ENCODE measurements at regions not wholly inside any gene's neighbourhood (a gene's known extent, or its start where the extent isn't known, plus 50 kb on each side); places are given as distances from the start of the nearest gene placed in this dataset.
"Not testable (repeated sequence)": the region's sequence is repeated elsewhere in the genome, so short reads cannot be mapped to it uniquely, and the experiment has no call there.

GRCh38 chr9:31588006-31588405, 796.4 kb upstream of the ACO1 start:
- no peaks in the 10 kb centered on the region for H3K36me3 ChIP-seq
- no peaks in the 10 kb centered on the region for H3K4me1 ChIP-seq
- no peaks in the 10 kb centered on the region for H3K9me3 Mint-ChIP-seq
- no peaks in the 10 kb centered on the region for H4K20me1 ChIP-seq (ENCODE audit: low read depth)
- H3K4me2 ChIP-seq, result no peak overlapping the region
- H3K4me3 ChIP-seq, result no peak overlapping the region
- no peaks in the 10 kb centered on the region for H3F3A ChIP-seq (ENCODE audit: low read depth)
- H2AFZ ChIP-seq (replicated peaks), result no peak overlapping the region
- no peaks in the 10 kb centered on the region for H3K36me3 Mint-ChIP-seq
- no peak overlapping the region for H3K27ac Mint-ChIP-seq
- H3K4me3 Mint-ChIP-seq, result no peak overlapping the region
- H3K79me2 ChIP-seq (ENCODE audit: low read depth), result no peaks in the 10 kb centered on the region
- no peaks in the 10 kb centered on the region for H3K27me3 Mint-ChIP-seq (ENCODE audit: insufficient read depth, low read depth)
- no peak overlapping the region for H3K9ac ChIP-seq
- DNase-seq (ENCODE audit: low spot score), result no peak
- peaks cover 4% of the 10 kb centered on the region for H3K4me1 Mint-ChIP-seq
- H3K27ac ChIP-seq, result no peak overlapping the region
- TF ChIP-seq EZH2phosphoT487 (IDR thresholded peaks at IDR 0.05), result no peak
- TF ChIP-seq, protein P1, sequence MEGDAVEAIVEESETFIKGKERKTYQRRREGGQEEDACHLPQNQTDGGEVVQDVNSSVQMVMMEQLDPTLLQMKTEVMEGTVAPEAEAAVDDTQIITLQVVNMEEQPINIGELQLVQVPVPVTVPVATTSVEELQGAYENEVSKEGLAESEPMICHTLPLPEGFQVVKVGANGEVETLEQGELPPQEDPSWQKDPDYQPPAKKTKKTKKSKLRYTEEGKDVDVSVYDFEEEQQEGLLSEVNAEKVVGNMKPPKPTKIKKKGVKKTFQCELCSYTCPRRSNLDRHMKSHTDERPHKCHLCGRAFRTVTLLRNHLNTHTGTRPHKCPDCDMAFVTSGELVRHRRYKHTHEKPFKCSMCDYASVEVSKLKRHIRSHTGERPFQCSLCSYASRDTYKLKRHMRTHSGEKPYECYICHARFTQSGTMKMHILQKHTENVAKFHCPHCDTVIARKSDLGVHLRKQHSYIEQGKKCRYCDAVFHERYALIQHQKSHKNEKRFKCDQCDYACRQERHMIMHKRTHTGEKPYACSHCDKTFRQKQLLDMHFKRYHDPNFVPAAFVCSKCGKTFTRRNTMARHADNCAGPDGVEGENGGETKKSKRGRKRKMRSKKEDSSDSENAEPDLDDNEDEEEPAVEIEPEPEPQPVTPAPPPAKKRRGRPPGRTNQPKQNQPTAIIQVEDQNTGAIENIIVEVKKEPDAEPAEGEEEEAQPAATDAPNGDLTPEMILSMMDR (IDR thresholded peaks at IDR 0.05), result no peak
- no peak for TF ChIP-seq EZH2 (IDR thresholded peaks at IDR 0.05)
- no peaks in the 10 kb centered on the region for H3K9me3 ChIP-seq (ENCODE audit: low read depth)
- H3K27me3 ChIP-seq, result no peaks in the 10 kb centered on the region

- no peaks in the 10 kb centered on the region for H3F3A ChIP-seq (ENCODE audit: low read depth)
- H3K79me2 ChIP-seq (ENCODE audit: low read depth), result no peaks in the 10 kb centered on the region
- no peak overlapping the region for H3K4me2 ChIP-seq
- no peak overlapping the region for H3K27ac ChIP-seq
- H3K4me3 ChIP-seq, result no peak overlapping the region
- no peaks in the 10 kb centered on the region for H3K4me1 ChIP-seq
- Mint-ChIP-seq H3K9me3 (no peaks in the 10 kb centered on the region), H3K27me3 (ENCODE audit: insufficient read depth, low read depth) (no peaks in the 10 kb centered on the region), H3K4me3 (no peak overlapping the region), H3K36me3 (no peaks in the 10 kb centered on the region), H3K4me1 (peaks cover 4% of the 10 kb centered on the region), H3K27ac (no peak overlapping the region)
- no peaks in the 10 kb centered on the region for H4K20me1 ChIP-seq (ENCODE audit: low read depth)
- TF ChIP-seq EZH2phosphoT487 (IDR thresholded peaks at IDR 0.05) (no peak), EZH2 (IDR thresholded peaks at IDR 0.05) (no peak)
- TF ChIP-seq, protein P1 (IDR thresholded peaks at IDR 0.05), result no peak
- H3K9me3 ChIP-seq (ENCODE audit: low read depth), result no peaks in the 10 kb centered on the region
- H3K36me3 ChIP-seq, result no peaks in the 10 kb centered on the region
- H2AFZ ChIP-seq (replicated peaks), result no peak overlapping the region
- H3K27me3 ChIP-seq, result no peaks in the 10 kb centered on the region
- no peak for DNase-seq (ENCODE audit: low spot score)
- H3K9ac ChIP-seq, result no peak overlapping the region
Observed at GRCh38 chr9:31588756-31589155, 795.7 kb upstream of the ACO1 start.

- Histone ChIP-seq H3F3A (ENCODE audit: low read depth) (no peaks in the 10 kb centered on the region), H3K36me3 (no peaks in the 10 kb centered on the region), H3K4me1 (no peaks in the 10 kb centered on the region), H2AFZ (replicated peaks) (no peak overlapping the region), H3K4me3 (no peak overlapping the region), H4K20me1 (ENCODE audit: low read depth) (no peaks in the 10 kb centered on the region), H3K4me2 (no peak overlapping the region), H3K79me2 (ENCODE audit: low read depth) (no peaks in the 10 kb centered on the region), H3K9me3 (ENCODE audit: low read depth) (no peaks in the 10 kb centered on the region), H3K9ac (no peak overlapping the region), H3K27me3 (no peaks in the 10 kb centered on the region), H3K27ac (no peak overlapping the region)
- no peak overlapping the region for H3K4me3 Mint-ChIP-seq
- no peaks in the 10 kb centered on the region for H3K36me3 Mint-ChIP-seq
- no peak for TF ChIP-seq EZH2 (IDR thresholded peaks at IDR 0.05)
- no peak for TF ChIP-seq EZH2phosphoT487 (IDR thresholded peaks at IDR 0.05)
- TF ChIP-seq, protein P1 (IDR thresholded peaks at IDR 0.05), result no peak
- DNase-seq (ENCODE audit: low spot score), result no peak
- no peaks in the 10 kb centered on the region for H3K9me3 Mint-ChIP-seq
- peaks cover 4% of the 10 kb centered on the region for H3K4me1 Mint-ChIP-seq
- no peak overlapping the region for H3K27ac Mint-ChIP-seq
- no peaks in the 10 kb centered on the region for H3K27me3 Mint-ChIP-seq (ENCODE audit: insufficient read depth, low read depth)
Observed at GRCh38 chr9:31590091-31590490, 794.4 kb upstream of the ACO1 start.

DNA sequence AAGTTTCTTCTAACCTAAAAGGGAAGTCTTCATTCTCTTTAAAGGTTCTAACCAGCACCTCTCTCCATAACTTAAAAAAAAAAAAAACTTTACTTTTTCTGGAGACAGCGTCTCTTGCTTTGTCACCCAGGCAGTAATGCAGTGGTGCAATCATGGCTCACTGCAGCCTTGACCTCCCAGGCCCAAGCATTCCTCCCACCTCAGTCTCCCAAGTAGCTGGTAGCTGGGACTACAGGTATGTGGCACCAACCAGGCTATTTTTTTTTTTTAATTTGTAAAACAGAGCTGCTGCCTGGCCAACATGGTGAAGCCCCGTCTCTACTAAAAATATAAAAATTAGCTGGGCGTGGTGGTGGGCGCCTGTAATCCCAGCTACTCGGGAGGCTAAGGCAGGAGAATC, 787.4 kb upstream of the ACO1 start:
- H3K36me3 Mint-ChIP-seq; H3K79me2 ChIP-seq (ENCODE audit: low read depth); H3K36me3 ChIP-seq; H3K9ac ChIP-seq; H3K9me3 Mint-ChIP-seq; H3K27ac Mint-ChIP-seq; H3K27me3 Mint-ChIP-seq (ENCODE audit: insufficient read depth, low read depth); H3K27ac ChIP-seq; H3K4me3 ChIP-seq; H3K4me1 ChIP-seq; H3F3A ChIP-seq (ENCODE audit: low read depth); H3K4me2 ChIP-seq; H3K4me1 Mint-ChIP-seq; H4K20me1 ChIP-seq (ENCODE audit: low read depth); H2AFZ ChIP-seq (replicated peaks); H3K27me3 ChIP-seq; H3K4me3 Mint-ChIP-seq; DNase-seq (ENCODE audit: low spot score); H3K9me3 ChIP-seq (ENCODE audit: low read depth): not testable (repeated sequence)

Data from neural progenitor cell (in vitro differentiated cells).